Body of pancreas (tissue), 4 donors: ENCODE measurements at regions not wholly inside any gene's neighbourhood (a gene's known extent, or its start where the extent isn't known, plus 50 kb on each side); places are given as distances from the start of the nearest gene placed in this dataset.

Experiments used
- ATAC-seq: fragments of 150-250 bp; one replicate; pipeline ENCODE4 v1.9.1; 2016
- DNase-seq, 4 donors: peaks; one replicate each; pipeline ENCODE4 v3.0.0-alpha.2; 2019
- H3K27ac ChIP-seq, 4 donors: fragments of 200-600 bp; sonication (generic); 1 replicate in 3 of 4; 2 replicates in 1 of 4; pipeline versions ENCODE4 v1.5.1 to v1.6.1; 2016 to 2019; ENCODE audit warnings: mild to moderate bottlenecking in 1 of 4, mixed read lengths in 1 of 4, moderate library complexity in 1 of 4
- H3K27me3 ChIP-seq, 2 donors: fragments of 200-600 bp; sonication (generic); one replicate each; pipeline ENCODE4 v1.6.0; 2016; ENCODE audit warnings: mild to moderate bottlenecking in 1 of 2
- H3K36me3 ChIP-seq, 2 donors: fragments of 200-600 bp; sonication (generic); replicated peaks in 1 of 2; 2 replicates each; pipeline ENCODE4 v1.5.1; 2016; ENCODE audit warnings: low read depth in 2 of 2; ENCODE audit not compliant: insufficient read depth in 1 of 2
- H3K4me1 ChIP-seq: fragments of 200-600 bp; sonication (generic); one replicate; pipeline ENCODE4 v1.6.0; 2016
- H3K4me3 ChIP-seq, 2 donors: fragments of 200-600 bp; sonication (generic); 1 replicate in 1 of 2; 2 replicates in 1 of 2; pipeline ENCODE4 v1.5.1; 2016 to 2019
- H3K9me3 ChIP-seq, 3 donors: fragments of 200-600 bp; sonication (generic); 1 replicate in 2 of 3; 2 replicates in 1 of 3; pipeline ENCODE4 v1.5.1; 2016
- CTCF ChIP-seq, 7 experiments: fragments of 450-650 bp in 4 of 7; fragments of 200-600 bp in 3 of 7; sonication (generic) in 3 of 7; IDR thresholded peaks; one replicate each; pipeline ENCODE4 v1.5.1; 2016 to 2019; ENCODE audit warnings: antibody characterized with exemption in 7 of 7
- POLR2A ChIP-seq, 3 donors: fragments of 450-650 bp; IDR thresholded peaks; one replicate each; pipeline ENCODE4 v1.6.1; 2016; ENCODE audit warnings: antibody characterized with exemption in 3 of 3, mild to moderate bottlenecking in 2 of 3
- WGBS, 2 donors: methylation state at CpG; one replicate each; pipeline ENCODE4 v1.1.5; 2017; 5-methylcytosine and 5-hydroxymethylcytosine counted together
- intact Hi-C: fragments of 100-400 bp; cut with DNase I; formaldehyde crosslinking; loops from one replicate; pipeline ENCODE4 v1.15.1; 2023

GRCh38 chr3:76653640-76654251 lies 386.2 kb upstream of the ROBO2 start:
- intact Hi-C loops, result no loop called here
- 76 to 77% methylated on average over 6 of the region's 6 CpGs for WGBS, 2 donors
- no peaks in the 10 kb centered on the region for H3K27me3 ChIP-seq
- H3K27ac ChIP-seq, result no peak overlapping the region
- TF ChIP-seq CTCF (IDR thresholded peaks at IDR 0.05) (no peak), POLR2A (IDR thresholded peaks at IDR 0.05) (no peak)
- ATAC-seq, result no peak
- no peaks in the 10 kb centered on the region for H3K36me3 ChIP-seq
- H3K9me3 ChIP-seq, result no peaks in the 10 kb centered on the region
- no peak for DNase-seq
- H3K4me3 ChIP-seq, result no peak overlapping the region
- H3K4me1 ChIP-seq, result no peaks in the 10 kb centered on the region

- ATAC-seq (no peak), DNase-seq (no peak)
- no peaks in the 10 kb centered on the region for H3K4me1 ChIP-seq
- no peaks in the 10 kb centered on the region for H3K9me3 ChIP-seq
- no peak overlapping the region for H3K4me3 ChIP-seq
- 53 to 57% methylated on average over 4 of the region's 4 CpGs for WGBS, 2 donors
- H3K27ac ChIP-seq, result no peak overlapping the region
- no peaks in the 10 kb centered on the region for H3K36me3 ChIP-seq
- TF ChIP-seq CTCF (IDR thresholded peaks at IDR 0.05), result no peak
- no peak for TF ChIP-seq POLR2A (IDR thresholded peaks at IDR 0.05)
- intact Hi-C loops, result no loop called here
- no peaks in the 10 kb centered on the region for H3K27me3 ChIP-seq
Measured at GRCh38 chr3:76656531-76657070, 383.3 kb upstream of the ROBO2 start.

GRCh38 chr3:76657909-76658308 lies 382.0 kb upstream of the ROBO2 start:
- Histone ChIP-seq H3K36me3 (no peaks in the 10 kb centered on the region), H3K4me3 (no peak overlapping the region), H3K27me3 (no peaks in the 10 kb centered on the region), H3K27ac (no peak overlapping the region), H3K4me1 (no peaks in the 10 kb centered on the region), H3K9me3 (no peaks in the 10 kb centered on the region)
- intact Hi-C loops, result no loop called here
- TF ChIP-seq CTCF (IDR thresholded peaks at IDR 0.05) (no peak), POLR2A (IDR thresholded peaks at IDR 0.05) (no peak)
- 90 to 95% methylated on average over 5 of the region's 5 CpGs for WGBS, 2 donors
- DNase-seq (no peak), ATAC-seq (no peak)

GRCh38 chr3:76661527-76662250 lies 378.2 kb upstream of the ROBO2 start:
- H3K27me3 ChIP-seq, result no peaks in the 10 kb centered on the region
- H3K9me3 ChIP-seq, result no peaks in the 10 kb centered on the region
- WGBS, 2 donors, result 55 to 65% methylated on average over 3 of the region's 3 CpGs
- TF ChIP-seq POLR2A (IDR thresholded peaks at IDR 0.05) (no peak), CTCF (IDR thresholded peaks at IDR 0.05) (no peak)
- no peaks in the 10 kb centered on the region for H3K36me3 ChIP-seq
- ATAC-seq (no peak), DNase-seq (no peak)
- H3K4me3 ChIP-seq, result no peak overlapping the region
- intact Hi-C loops, result no loop called here
- no peaks in the 10 kb centered on the region for H3K4me1 ChIP-seq
- no peak overlapping the region for H3K27ac ChIP-seq
